ENCODE measurements at regions not wholly inside any gene's neighbourhood (a gene's known extent, or its start where the extent isn't known, plus 50 kb on each side); places are given as distances from the start of the nearest gene placed in this dataset.

- no peak for DNase-seq (ENCODE audit: low read depth in 2 of 2)
These were observed 116.6 kb upstream of the PARD3B start for GRCh38 chr2:204428675-204429074.

- no peak for DNase-seq (ENCODE audit: low read depth in 2 of 2)
These were observed 113.7 kb upstream of the PARD3B start for GRCh38 chr2:204431529-204431928.

- no peak for DNase-seq (ENCODE audit: low read depth in 2 of 2)
These were observed 113.1 kb upstream of the PARD3B start for GRCh38 chr2:204432196-204432595.

GRCh38 chr2:204434660-204435462 is 110.4 kb upstream of the PARD3B start:
- DNase-seq (ENCODE audit: low read depth in 2 of 2): no peak

GRCh38 chr2:204436230-204436629 is 109.0 kb upstream of the PARD3B start:
- DNase-seq (ENCODE audit: low read depth in 2 of 2): no peak

- DNase-seq (ENCODE audit: low read depth in 2 of 2): no peak
These were observed 107.9 kb upstream of the PARD3B start for GRCh38 chr2:204437408-204437807.

- DNase-seq (ENCODE audit: low read depth in 2 of 2): no peak
These were observed 107.2 kb upstream of the PARD3B start for GRCh38 chr2:204437815-204438756.

GRCh38 chr2:204441316-204441715 is 104.0 kb upstream of the PARD3B start:
- no peak for DNase-seq (ENCODE audit: low read depth in 2 of 2)

GRCh38 chr2:204445149-204445548 is 100.1 kb upstream of the PARD3B start:
- no peak for DNase-seq (ENCODE audit: low read depth in 2 of 2)

GRCh38 chr2:204447722-204448121 is 97.6 kb upstream of the PARD3B start:
- DNase-seq (ENCODE audit: low read depth in 2 of 2): no peak

GRCh38 chr2:204449977-204450376 is 95.3 kb upstream of the PARD3B start:
- no peak for DNase-seq (ENCODE audit: low read depth in 2 of 2)

- DNase-seq (ENCODE audit: low read depth in 2 of 2): no peak
These were observed 93.5 kb upstream of the PARD3B start for GRCh38 chr2:204451766-204452165.

GRCh38 chr2:204452464-204453023 is 92.7 kb upstream of the PARD3B start:
- no peak for DNase-seq (ENCODE audit: low read depth in 2 of 2)

- DNase-seq (ENCODE audit: low read depth in 2 of 2): no peak
These were observed 91.5 kb upstream of the PARD3B start for GRCh38 chr2:204453730-204454167.

GRCh38 chr2:204454672-204455380 is 90.4 kb upstream of the PARD3B start:
- no peak for DNase-seq (ENCODE audit: low read depth in 2 of 2)

GRCh38 chr2:204468746-204469429 is 76.4 kb upstream of the PARD3B start:
- no peak for DNase-seq (ENCODE audit: low read depth in 2 of 2)

- no peak for DNase-seq (ENCODE audit: low read depth in 2 of 2)
These were observed 75.1 kb upstream of the PARD3B start for GRCh38 chr2:204470178-204470620.

GRCh38 chr2:204470621-204471196 is 74.6 kb upstream of the PARD3B start:
- DNase-seq (ENCODE audit: low read depth in 2 of 2): no peak

GRCh38 chr2:204472375-204472774 is 72.9 kb upstream of the PARD3B start:
- DNase-seq (ENCODE audit: low read depth in 2 of 2): no peak

- no peak for DNase-seq (ENCODE audit: low read depth in 2 of 2)
These were observed 72.1 kb upstream of the PARD3B start for GRCh38 chr2:204473224-204473623.

- no peak for DNase-seq (ENCODE audit: low read depth in 2 of 2)
These were observed 69.9 kb upstream of the PARD3B start for GRCh38 chr2:204475399-204475798.

Data from stimulated activated CD8-positive, alpha-beta memory T cell treated with anti-CD3 and anti-CD28 coated beads, Interleukin-2, amount 100 ng/mL, for 1 hour (primary cell).